ENCODE measurements at regions not wholly inside any gene's neighbourhood (a gene's known extent, or its start where the extent isn't known, plus 50 kb on each side); places are given as distances from the start of the nearest gene placed in this dataset.
"Not testable (repeated sequence)": the region's sequence is repeated elsewhere in the genome, so short reads cannot be mapped to it uniquely, and the experiment has no call there.

DNA sequence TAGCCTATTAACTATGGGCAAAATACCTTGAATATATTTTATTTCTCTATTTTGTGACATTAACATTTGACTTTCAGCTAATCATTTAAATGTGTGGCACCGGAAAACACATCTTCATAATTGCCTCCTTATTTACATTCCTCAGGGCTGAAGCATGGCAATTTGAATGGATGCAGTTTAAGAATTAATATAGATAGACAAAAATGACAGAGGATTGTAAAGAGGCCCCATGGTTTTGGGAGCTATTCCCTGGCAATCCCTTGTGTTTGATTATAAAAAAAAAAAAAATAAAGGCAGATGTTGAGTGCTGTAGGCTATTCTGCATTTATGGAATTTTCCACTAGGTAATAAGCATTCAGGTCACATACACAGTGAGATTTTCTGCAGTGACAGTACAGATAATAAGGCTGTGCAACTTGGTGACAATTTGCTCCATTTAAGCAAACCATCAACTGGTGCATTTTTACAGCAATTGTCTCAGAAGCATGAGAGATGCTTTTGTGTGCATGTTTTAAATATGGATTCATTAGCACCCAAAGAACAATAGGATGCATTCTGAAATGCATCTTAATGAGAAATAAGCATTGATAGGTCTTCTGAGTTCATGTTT is 123.2 kb upstream of the SLC38A4 start:
- no peak for DNase-seq

DNA sequence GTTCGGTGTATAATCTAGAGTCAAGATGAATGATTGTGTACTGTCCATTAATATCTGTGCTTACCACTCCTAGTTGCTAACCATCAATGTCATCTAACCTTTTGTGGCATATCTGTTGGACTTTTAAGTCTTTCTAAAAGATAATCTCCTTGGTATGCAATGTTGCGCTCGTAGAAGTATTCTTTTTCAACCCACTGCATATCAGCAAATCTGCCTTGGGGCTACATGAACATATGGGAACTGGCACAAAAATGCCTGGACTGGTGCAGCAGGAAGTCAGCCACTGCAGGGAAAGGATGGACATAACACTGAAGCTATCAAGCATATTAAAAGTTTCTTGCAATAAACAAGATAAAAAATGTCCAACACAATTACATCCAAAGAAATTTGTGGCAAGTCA is 124.3 kb upstream of the SLC38A4 start:
- DNase-seq = no peak

DNA sequence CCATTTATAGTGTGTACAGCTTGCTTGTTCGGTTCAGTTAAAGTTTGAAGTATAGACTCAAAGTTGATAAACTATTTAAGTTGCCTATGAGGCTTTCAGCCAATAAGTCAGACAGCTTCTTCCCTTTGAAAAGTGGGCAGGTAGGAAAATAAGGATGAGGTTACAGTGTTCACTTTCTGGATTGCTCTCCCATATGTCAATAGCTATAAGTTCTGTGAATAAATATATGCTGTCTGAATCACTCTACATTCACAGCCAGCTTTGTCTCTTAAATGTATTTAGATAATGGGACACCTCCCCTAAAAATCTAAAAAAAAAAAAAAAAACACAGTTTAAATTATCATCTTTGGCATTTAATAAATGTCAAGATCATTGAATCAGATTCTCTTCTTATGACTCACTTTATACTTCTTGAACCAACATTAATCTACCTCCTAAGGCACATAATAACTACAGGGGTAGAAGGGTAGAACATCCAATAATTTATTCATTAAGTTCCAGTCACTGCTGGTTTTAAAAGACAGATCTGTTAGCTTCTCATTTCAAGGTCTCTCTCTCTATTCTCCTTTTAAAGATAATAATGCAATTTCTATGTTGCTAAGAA is 126.4 kb upstream of the PCED1B start:
- no peak for DNase-seq

DNA sequence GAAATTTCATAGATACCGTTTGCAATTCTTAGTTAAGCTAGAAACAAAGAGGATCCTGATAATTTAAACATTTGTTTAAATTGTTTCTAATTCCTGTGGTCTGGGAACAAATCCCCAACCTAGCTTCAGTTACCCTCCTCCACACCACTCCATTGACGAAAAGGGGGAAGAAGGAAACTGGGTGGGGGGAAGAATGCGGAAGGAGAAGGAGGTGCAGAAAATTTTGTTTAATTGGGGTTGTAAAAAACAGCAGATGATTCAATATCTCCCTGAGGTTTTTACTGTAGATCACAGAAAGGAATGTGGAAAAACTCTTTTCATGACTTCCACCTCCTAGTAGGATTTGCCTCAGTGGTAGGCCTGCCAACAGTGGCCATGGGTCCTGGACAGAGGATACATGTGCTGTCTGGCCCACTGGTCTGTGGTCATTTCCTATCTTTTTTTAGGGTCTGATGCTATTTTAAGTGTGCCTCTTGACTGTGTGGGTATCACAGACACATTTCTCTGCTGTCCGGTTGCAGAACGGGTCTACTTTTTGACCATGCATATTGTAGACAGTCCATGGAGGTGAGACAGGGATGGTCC is 122.9 kb upstream of the PCED1B start:
- DNase-seq = peak in 1 of 2 donors; percentile 17

DNA sequence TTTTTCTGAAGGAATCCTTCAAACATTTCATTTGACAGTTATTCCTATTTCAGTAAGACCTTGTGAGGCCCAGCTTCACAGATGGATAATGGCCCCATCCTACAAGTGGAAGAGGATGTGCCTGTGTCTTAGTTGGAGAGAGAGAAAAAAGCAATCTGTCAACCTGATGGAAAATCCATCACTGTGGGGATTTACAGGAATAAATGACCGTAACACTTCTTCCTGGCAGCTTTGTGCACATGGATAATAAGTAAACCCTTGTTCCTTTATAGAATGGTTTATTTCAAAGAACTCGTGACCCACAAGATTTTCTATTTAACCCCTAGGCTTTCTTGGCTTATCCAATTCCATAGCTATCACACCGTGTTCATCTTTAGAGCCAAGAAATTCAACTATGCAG is 121.4 kb upstream of the PCED1B start:
- DNase-seq = no peak

DNA sequence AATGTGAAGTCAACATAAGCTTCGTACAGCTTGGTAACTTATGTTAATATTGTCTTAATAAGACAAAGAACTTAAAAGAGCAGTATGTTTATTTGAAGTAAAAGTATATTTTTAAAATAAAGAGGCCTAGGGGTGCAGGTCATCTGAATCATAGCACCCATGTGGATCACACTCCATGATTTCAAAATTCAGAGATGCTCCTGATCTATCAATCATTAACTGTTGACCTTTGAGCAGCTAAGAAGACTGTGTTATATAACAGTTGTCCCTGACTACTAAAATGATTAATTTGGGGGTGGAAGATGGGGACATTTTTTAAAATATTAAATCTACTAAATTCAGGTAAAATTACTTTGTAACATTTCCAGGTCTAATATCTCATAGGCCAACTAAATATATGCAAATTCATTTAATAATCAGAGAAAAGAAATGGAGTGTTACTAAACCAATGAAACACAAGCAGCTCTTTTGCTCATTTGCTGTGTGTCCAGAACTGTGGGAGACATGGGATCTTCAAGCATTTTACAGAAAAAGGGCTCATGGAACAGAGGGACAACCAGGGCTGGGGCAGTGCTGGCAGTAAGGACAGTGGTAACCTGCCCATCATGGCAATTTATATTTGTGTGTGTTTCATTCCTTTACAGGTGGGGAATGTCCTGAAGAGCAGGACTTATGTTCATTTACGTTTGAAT is 120.7 kb upstream of the PCED1B start:
- DNase-seq = no peak

DNA sequence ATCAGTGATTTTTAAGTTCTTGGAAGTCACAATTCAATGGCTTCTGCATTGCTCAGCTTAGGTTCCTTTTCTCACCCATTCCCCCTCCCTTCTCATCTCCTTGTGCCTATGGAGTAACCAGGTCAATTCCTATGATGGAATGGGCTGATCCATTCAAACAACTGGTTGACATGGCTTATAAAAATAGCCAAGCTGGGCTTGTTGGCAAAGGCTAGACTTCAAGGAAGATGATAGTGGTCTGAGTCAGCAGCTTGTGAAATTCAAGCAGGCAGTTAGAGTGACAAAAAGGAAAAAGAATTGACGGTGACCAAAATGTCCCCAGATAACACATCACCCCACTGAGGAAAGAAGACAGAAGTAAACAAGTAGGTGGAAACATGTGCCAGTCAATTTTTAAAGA is 119.9 kb upstream of the PCED1B start:
- peak; percentile 41 to 57 for DNase-seq

DNA sequence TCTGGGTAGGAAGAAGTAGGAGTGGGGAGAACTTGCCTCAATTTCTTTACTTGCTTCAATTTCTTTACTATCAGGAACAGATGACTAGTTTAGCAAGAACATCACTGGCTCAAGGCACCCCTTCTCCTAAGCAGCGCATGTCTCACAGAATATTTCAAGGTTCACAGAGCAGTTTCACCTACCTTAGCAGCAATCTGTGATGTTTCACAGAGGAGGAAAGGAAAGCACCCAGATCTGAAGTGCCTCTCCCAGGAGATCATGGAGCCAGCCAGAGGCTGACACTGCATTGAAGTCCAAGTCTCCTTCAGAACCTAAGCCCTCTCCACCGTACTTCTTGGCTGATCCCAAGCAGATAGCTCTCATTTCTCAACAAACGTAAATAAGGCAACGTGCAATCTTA is 118.7 kb upstream of the PCED1B start:
- DNase-seq = no peak

DNA sequence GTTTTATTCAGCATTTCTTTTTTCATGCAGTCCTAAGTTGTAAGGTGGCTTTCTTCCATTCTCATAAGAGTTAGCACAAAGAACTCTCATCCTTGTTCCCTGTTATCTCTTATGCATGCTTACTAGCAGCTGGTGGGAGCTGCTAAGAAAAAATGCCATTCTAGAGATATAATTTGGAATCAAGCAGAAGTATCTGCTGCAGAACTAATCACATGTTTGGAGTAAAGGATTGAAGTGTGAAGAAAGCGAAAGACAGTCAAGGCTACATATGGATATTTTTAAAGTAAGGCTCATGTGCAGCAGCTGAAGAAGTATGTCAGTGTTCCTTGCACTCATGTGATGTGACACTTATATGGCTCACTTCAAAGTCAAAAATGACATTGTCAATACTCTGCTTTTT is 116.2 kb upstream of the PCED1B start:
- DNase-seq = no peak

DNA sequence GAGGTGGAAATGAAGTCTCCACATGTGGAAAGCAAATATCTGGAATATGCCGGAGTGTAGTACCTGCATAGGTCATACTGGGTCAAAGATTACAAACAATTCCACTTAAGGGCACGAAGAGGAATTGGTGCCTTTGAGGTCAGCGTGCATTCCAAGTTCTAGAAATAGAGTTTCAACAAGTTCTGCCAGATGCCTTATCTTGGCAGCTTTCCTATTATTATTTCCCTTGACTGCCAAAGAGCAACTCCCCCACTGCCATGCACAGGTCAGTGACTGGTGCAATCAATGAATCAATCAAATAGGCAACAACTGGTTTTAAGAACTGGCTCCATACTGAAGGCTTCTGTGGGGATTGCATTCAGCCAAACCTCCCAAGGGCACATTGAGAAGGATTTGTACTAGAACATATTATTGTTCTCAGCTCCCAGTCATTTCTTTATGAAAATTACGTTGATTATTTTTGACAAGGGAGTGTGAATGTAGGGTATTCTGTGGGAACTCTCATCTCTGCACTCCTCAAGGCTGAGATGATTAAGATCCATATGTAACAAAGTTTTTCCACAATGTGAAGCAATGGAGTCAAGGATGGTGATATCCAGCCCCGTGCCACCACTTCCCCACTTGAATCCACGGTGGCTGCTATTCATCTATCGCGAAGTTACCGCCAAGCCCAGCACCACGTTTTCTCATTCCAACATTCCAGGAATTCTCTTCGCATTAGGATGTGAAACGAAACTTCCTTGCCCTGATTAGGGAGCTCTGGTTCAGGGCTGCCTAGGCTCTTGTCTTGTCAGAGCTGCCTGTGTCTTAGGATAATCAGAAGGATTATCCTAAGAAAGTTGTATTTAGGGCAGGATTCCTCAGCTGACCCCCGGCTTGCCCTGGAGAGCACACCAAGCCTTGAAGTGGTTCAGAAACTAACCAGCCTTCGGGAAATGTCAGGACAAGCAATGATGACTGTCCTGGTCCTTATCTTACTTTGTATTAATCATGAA is 115.1 kb upstream of the PCED1B start:
- DNase-seq = no peak

DNA sequence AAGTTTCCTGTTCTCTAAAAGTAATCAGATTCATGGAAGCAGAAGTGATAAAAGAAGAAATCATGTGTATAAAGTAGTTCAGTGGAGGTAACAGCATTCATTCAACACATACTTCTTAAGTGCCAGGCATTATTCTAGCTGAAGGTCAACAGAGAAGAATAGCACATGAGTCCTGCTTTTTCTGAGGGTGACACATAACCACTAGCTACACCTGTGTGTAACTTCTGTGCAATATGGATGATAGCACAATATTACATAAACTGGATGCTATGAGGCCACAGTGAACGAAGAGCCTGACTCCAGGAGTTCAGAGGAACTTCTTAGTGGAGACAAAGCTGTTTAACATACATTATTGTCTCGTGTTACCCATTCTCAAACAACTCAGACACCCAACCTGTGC is 114.3 kb upstream of the PCED1B start:
- DNase-seq = no peak

DNA sequence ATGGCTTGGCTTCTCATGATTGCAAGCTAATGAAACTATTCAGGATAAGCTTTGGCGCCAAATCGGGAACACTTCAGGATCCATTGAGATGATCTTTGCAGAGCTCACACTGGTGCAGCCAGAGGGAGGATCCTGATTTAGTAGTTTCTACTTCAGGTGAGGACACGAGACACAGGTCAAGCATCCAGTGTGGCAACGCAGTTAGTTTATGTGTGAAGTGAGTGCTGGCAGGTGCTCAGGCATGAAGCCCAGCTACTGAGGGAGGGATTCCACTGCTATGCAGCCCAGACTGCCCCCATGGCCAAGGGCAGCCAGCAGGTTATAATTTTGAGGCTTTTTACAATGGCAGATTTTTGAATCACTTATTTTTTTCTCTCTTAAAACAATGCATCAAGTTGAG is 113.5 kb upstream of the PCED1B start:
- no peak for DNase-seq

DNA sequence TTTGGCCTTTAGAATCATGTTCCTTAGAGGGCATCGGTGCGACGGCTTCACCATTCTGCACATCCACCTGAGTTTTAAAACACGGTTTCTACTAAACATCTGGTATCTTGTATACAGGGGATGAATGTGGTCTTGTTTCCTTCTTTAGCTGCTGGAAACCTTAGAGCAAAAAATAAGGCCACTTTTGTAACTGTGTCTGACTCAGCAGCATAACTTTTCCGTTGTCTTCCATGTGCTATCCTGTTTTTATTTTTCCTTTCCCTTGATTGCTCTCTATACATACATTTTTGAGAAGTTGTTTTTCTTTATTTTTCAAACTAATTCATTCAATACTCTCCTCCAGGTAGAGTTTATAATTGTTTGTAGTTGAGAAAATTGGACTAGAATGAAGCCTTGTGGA is 108.8 kb upstream of the PCED1B start:
- no peak for DNase-seq

DNA sequence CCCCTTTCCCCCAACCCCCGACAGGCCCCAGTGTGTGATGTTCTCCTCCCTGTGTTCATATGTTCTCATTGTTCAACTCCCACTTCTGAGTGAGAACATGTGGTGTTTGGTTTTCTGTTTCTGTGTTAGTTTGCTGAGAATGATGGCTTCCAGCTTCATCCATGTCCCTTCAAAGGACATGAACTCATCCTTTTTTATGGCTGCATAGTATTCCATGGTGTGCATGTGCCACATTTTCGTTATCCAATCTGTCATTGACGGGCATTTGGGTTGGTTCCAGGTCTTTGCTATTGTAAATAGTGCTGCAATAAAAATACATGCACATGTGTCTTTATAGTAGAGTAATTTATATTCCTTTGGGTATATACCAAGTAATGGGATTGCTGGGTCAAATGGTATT is 105.5 kb upstream of the PCED1B start:
- DNase-seq = not testable (repeated sequence)

DNA sequence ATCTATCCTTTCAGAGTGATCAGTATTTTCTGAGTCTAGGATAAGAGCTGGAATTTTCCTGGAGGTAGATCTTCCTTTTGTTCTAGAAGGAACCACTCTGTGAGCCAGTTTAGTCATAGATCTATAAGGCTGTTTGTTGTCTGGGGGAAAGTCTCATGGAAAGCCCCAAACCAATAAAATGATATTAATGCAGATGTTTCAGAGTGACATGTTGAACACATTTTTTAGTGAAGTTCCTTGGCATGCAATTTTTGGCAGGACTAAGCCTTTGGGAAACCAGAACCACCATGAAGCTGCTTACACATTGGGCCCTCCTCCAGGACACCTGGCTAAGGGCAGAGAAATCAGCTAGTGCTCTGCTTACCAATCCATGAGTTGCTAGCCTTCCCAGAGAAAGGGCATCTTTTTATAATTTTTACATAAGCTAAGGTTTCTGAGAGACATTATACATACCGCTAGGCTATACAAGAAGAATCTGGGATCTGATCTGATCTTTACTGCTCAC is 101.5 kb upstream of the PCED1B start:
- no peak for DNase-seq

DNA sequence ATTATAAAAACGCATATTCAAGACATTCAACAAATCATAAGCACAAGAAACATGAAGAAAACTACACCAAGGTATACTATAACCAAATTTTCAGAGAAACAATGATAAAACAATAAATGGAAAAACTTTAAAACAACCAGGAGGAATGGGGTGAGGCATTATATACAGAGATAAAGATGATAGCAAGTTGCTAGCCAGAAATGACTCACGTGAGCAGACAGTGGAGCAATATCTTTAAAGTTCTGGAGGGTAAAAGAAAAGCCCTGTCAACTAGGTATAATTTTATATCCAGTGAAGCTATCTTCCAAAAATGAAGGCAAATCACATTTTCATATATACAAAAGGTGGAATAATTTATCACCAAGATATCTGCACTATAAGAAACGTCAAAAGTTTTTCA is 97.8 kb upstream of the PCED1B start:
- no peak for DNase-seq

DNA sequence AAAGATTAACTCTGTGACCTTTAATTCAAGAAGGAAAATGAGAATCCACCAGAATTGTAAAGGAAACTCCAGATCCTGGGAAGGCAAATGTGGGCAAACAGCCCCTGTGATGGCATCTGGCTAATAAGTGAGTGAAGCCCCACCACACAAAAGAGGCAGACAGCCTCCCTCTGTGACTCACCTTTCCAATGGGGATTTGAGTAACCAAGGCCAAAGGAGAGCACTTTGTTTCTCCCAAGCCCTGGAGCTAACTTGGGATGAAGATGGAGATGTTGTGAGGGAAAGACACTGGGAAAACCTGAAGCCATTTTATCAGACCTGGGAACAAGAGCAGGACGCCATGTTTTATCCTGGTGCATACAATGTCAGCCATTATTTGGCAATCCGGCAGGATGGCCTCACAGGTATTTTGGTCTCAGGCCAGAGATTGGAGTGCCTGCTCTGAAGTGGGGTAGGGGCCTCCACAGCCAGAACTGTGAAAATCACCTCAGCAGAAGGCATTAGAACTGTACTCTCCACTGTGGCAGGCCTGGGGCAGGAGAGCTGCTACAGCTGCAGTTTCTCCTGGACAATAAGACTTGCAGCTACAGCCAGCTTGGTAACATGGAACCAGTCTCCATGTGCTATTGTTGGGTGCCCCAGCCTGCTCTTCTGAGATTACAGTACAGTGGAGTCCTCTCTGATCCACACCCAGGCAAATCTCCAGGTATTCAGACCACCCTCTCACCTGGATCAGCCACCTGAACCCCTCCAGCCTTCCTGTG is 96.6 kb upstream of the PCED1B start:
- DNase-seq = no peak

DNA sequence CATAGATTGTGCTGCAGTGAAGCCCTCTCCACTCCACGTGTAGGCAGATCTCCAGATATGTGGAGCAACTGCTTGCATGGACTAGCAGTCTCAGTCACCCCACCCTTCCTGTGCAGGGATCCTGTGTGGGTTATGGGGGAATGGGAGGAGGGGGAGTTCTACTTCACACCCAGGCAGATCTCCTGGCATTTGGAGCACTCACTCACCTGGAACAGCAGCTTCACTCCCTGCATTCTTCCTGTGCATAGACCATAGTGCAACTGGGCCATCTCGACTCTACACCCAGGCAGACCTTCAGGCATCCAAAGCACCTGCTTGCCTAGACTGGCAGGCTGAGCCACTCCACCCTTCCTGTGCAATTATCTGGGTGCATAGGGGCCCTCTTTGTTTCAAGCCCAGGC is 96.0 kb upstream of the PCED1B start:
- no peak for DNase-seq

DNA sequence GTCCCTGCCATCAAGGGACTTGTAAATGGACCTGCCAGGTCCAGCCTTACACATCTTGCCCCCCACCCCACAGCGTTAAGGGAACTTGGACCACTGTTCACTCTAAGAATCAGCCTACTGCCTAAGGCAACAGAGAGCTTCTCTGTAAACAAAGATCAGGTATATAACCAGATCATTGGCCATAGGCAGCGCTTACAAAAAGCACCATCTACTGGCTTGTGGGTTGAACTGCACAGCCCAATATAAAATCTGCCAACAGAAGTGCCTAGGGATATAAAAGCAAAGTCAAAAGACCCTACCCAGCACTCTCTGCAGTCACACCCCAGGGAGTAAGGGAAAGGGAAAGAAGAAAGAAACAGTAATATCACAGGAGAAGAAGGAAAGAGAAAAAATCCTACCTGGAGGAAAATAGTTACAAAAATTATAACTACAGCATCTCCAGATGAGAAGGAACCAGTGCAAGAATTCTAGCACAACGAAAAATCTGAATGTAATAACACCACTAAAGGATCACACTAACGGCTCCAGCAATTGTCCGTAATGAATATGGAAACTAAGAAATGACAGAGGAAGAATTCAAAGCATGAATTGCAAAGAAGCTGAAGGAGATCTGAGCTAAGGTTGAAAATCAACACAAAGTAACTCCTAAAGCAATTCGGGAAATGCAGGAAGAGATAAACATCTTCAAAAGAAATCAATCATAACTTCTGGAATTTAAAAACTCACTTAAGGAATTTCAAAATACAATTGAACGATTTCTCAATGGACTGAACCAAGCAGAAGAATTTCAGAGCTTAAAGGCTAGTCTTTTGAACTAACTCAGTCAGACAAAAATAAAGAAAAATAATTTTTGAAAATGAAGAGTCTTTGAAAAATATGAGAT is 95.2 kb upstream of the PCED1B start:
- DNase-seq = peak; percentile 17 to 49

DNA sequence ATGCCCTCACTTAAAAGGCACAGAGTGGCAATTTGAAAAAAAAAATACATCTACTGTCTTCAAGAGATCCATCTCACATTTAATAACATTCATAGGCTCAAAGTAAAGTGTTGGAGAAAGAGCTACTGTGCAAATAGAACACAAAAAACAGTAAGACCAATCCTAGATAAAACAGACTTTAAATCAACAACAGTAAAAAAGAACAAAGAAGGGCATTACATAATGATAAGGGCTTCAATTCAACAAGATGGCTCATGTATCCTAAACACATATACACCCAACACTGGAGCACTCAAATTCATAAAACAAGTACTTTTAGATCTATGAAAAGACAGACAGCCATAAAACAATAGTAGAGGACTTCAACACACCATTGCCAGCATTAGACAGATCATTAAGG is 93.6 kb upstream of the PCED1B start:
- DNase-seq = no peak

DNA sequence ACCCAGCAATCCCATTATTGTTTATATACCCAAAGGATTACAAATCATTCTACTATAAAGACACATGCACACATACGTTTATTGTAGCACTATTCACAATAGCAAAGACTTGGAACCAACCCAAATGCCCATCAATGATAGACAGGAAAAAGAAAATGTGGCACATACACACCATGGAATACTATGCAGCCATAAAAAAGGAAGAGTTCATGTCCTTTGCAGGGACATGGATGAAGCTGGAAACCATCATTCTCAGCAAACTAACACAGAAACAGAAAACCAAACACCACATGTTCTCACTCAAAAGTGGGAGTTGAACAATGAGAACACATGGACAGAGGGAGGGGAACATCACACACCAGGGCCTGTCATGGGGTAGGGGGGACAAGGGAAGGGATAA is 91.3 kb upstream of the PCED1B start:
- DNase-seq = not testable (repeated sequence)
